ENCODE measurements at regions not wholly inside any gene's neighbourhood (a gene's known extent, or its start where the extent isn't known, plus 50 kb on each side); places are given as distances from the start of the nearest gene placed in this dataset.

- ATAC-seq (peak; percentile 62), DNase-seq (ENCODE audit: low read depth, low spot score) (no peak)
- H4K20me1 ChIP-seq (ENCODE audit: insufficient read depth) = no peaks in the 10 kb centered on the region
- ChIA-PET CTCF (no interaction called here), POLR2A (no interaction called here), RAD21 (ENCODE audit: low non-redundant PET in 1 of 2, low total read pairs in 2 of 2, uncharacterized antibody in 2 of 2, unreplicated experiment in 2 of 2) (no interaction called here)
- no peak overlapping the region for H3K4me3 ChIP-seq (replicated peaks in 1 of 2; ENCODE audit: low read depth in 1 of 2, low read length in 2 of 2)
- no peak overlapping the region for H3K4me2 ChIP-seq (ENCODE audit: low read length)
- H3K9me2 ChIP-seq (ENCODE audit: insufficient read depth) = no peaks in the 10 kb centered on the region
- no peaks in the 10 kb centered on the region for H3K9me3 ChIP-seq (ENCODE audit: control insufficient read depth in 1 of 2, insufficient read depth in 1 of 2, low read depth in 1 of 2, low read length in 2 of 2)
- no peak overlapping the region for H2AFZ ChIP-seq (ENCODE audit: low read depth, low read length, poor library complexity, severe bottlenecking)
- no peak for TF ChIP-seq POLR2AphosphoS5 (IDR thresholded peaks at IDR 0.05; ENCODE audit: low read depth, low read length)
- peak in 2 of 3 experiments; percentile 50 to 56; a peak in 4 of 6 replicates for TF ChIP-seq CTCF (IDR thresholded peaks at IDR 0.05 in 2 of 3, conservative IDR thresholded peaks at IDR 0.05 in 1 of 3; ENCODE audit: borderline replicate concordance in 1 of 3, insufficient read depth in 1 of 3, low read depth in 2 of 3, low read length in 2 of 3)
- no peak for TF ChIP-seq CEBPB (IDR thresholded peaks at IDR 0.05; ENCODE audit: low read depth)
- TF ChIP-seq ZNF274 (IDR thresholded peaks at IDR 0.05; ENCODE audit: low read depth, low read length) = no peak
- TF ChIP-seq SIN3A (IDR thresholded peaks at IDR 0.05; ENCODE audit: low read depth) = no peak
- no peak overlapping the region for H3K27ac ChIP-seq (ENCODE audit: low read depth, low read length)
- no peaks in the 10 kb centered on the region for H3K36me3 ChIP-seq (ENCODE audit: control insufficient read depth in 1 of 2, insufficient read depth in 2 of 2, low read length in 2 of 2)
- intact Hi-C loops (cut with micrococcal nuclease) = no loop called here
- H3K79me2 ChIP-seq (ENCODE audit: insufficient read depth, low read length) = no peaks in the 10 kb centered on the region
- no peak overlapping the region for H3K9ac ChIP-seq (ENCODE audit: low read length)
- H3K27me3 ChIP-seq (ENCODE audit: insufficient read depth, low read length) = peaks cover 11% of the 10 kb centered on the region; the same call in 1 of the 2 replicates
- BruUV-seq (replicated peaks) = no TSS peak
- no peaks in the 10 kb centered on the region for H3K4me1 ChIP-seq (ENCODE audit: control insufficient read depth in 1 of 2, insufficient read depth in 2 of 2, low read length in 2 of 2)
Observed at GRCh38 chr12:97134495-97134894, 227.4 kb downstream of the NEDD1 start.

DNA sequence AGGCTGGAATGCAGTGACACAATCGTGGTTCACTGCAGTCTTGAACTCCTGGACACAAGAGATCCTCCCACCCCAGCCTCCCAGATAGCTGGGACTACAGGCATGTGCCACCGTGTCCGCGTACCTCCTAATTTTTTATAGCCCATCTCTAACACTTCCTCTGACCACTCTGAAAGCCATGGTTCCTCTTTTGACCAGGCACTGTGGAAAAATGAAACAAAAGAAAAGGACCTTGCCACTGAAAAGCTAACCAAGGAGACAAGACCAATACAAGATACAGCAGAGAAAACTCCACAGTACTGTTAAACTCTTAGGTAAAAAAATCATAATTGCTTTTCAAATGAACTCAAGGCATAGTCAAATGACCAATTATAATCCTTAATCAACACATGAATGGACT, 233.3 kb downstream of the NEDD1 start:
- RAD21 ChIA-PET (ENCODE audit: low non-redundant PET in 1 of 2, low total read pairs in 2 of 2, uncharacterized antibody in 2 of 2, unreplicated experiment in 2 of 2) = no interaction called here
- CTCF ChIA-PET = no interaction called here
- no peak overlapping the region for H2AFZ ChIP-seq (ENCODE audit: low read depth, low read length, poor library complexity, severe bottlenecking)
- DNase-seq (ENCODE audit: low read depth, low spot score) (no peak), ATAC-seq (no peak)
- intact Hi-C loops (cut with micrococcal nuclease) = no loop called here
- no peak overlapping the region for H3K27ac ChIP-seq (ENCODE audit: low read depth, low read length)
- H4K20me1 ChIP-seq (ENCODE audit: insufficient read depth) = no peaks in the 10 kb centered on the region
- no peaks in the 10 kb centered on the region for H3K9me3 ChIP-seq (ENCODE audit: control insufficient read depth in 1 of 2, insufficient read depth in 1 of 2, low read depth in 1 of 2, low read length in 2 of 2)
- POLR2A ChIA-PET = no interaction called here
- no peaks in the 10 kb centered on the region for H3K36me3 ChIP-seq (ENCODE audit: control insufficient read depth in 1 of 2, insufficient read depth in 2 of 2, low read length in 2 of 2)
- no peak overlapping the region for H3K4me2 ChIP-seq (ENCODE audit: low read length)
- H3K4me1 ChIP-seq (ENCODE audit: control insufficient read depth in 1 of 2, insufficient read depth in 2 of 2, low read length in 2 of 2) = no peaks in the 10 kb centered on the region
- peaks cover 37% of the 10 kb centered on the region for H3K27me3 ChIP-seq (ENCODE audit: insufficient read depth, low read length)
- no TSS peak for BruUV-seq (replicated peaks)
- H3K79me2 ChIP-seq (ENCODE audit: insufficient read depth, low read length) = no peaks in the 10 kb centered on the region
- H3K4me3 ChIP-seq (replicated peaks in 1 of 2; ENCODE audit: low read depth in 1 of 2, low read length in 2 of 2) = no peak overlapping the region
- H3K9me2 ChIP-seq (ENCODE audit: insufficient read depth) = no peaks in the 10 kb centered on the region
- H3K9ac ChIP-seq (ENCODE audit: low read length) = no peak overlapping the region
- TF ChIP-seq JUND (IDR thresholded peaks at IDR 0.05) (no peak), SIN3A (IDR thresholded peaks at IDR 0.05; ENCODE audit: low read depth) (no peak), POLR2A (IDR thresholded peaks at IDR 0.05; ENCODE audit: borderline replicate concordance, extremely low read depth, insufficient read depth, insufficient read length) (no peak), EGR1 (IDR thresholded peaks at IDR 0.05; ENCODE audit: low read depth) (no peak), ZFX (IDR thresholded peaks at IDR 0.05) (no peak), TCF7L2 (IDR thresholded peaks at IDR 0.05; ENCODE audit: borderline replicate concordance, extremely low read depth, insufficient read depth, insufficient read length) (no peak), ZBTB33 (IDR thresholded peaks at IDR 0.05; ENCODE audit: extremely low read depth, insufficient replicate concordance, low read length) (no peak), SRF (IDR thresholded peaks at IDR 0.05; ENCODE audit: low read depth) (no peak), EZH2 (IDR thresholded peaks at IDR 0.05) (no peak), ELF1 (IDR thresholded peaks at IDR 0.05; ENCODE audit: borderline replicate concordance, low read depth) (no peak), ZNF274 (IDR thresholded peaks at IDR 0.05; ENCODE audit: low read depth, low read length) (no peak), FOSL1 (IDR thresholded peaks at IDR 0.05; ENCODE audit: low read depth) (no peak)
- TF ChIP-seq, protein P1, sequence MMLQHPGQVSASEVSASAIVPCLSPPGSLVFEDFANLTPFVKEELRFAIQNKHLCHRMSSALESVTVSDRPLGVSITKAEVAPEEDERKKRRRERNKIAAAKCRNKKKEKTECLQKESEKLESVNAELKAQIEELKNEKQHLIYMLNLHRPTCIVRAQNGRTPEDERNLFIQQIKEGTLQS (IDR thresholded peaks at IDR 0.05) = no peak

Data from HCT116 (cell line).